IMR-90 (cell line): ENCODE measurements at regions not wholly inside any gene's neighbourhood (a gene's known extent, or its start where the extent isn't known, plus 50 kb on each side); places are given as distances from the start of the nearest gene placed in this dataset.

ENCODE experiments used
- ATAC-seq: fragments of 200-7000 bp; cut with Tn5 transposase; 2 replicates; pipeline ENCODE4 v1.9.1; 2020; ENCODE audit warnings: low read depth, mild to moderate bottlenecking, moderate library complexity
- BruUV-seq: library from RNA; stranded (reverse); fragments of 400-500 nt; replicated peaks from 2 replicates; lab custom pipeline; 2021; lab: Mats Ljungman, UMichigan
- CTCF ChIA-PET: fragments of 300-600 bp; formaldehyde crosslinking; extraction: SDS; loops from one replicate; lab custom pipeline; 2021; ENCODE audit warnings: antibody characterized with exemption; lab: Yijun Ruan, JAX
- POLR2A ChIA-PET: fragments of 300-600 bp; sonication (Branson Sonifier 250); formaldehyde crosslinking; loops from one replicate; lab custom pipeline; 2022; ENCODE audit warnings: antibody characterized with exemption; ENCODE audit not compliant: unreplicated experiment; lab: Charles Lee
- DNase-seq: peaks from one replicate; pipeline ENCODE4 v3.0.0; 2013
- H2AFZ ChIP-seq: replicated peaks from 2 replicates; pipeline ENCODE3; 2013; ENCODE audit warnings: low read length, mild to moderate bottlenecking; ENCODE audit not compliant: poor library complexity
- H2AK5ac ChIP-seq: 2 replicates; pipeline ENCODE4 v1.6.1; 2013; ENCODE audit warnings: low read depth, low read length, inconsistent platforms
- H2AK9ac ChIP-seq: replicated peaks from 2 replicates; pipeline ENCODE3; 2013; ENCODE audit warnings: mild to moderate bottlenecking, low read depth, low read length, moderate library complexity; ENCODE audit not compliant: poor library complexity
- H2BK120ac ChIP-seq: 2 replicates; pipeline ENCODE4 v1.6.1; 2013; ENCODE audit warnings: low read depth, low read length, inconsistent platforms
- H2BK15ac ChIP-seq: 3 replicates; pipeline ENCODE4 v1.6.1; 2013; ENCODE audit warnings: low read depth, low read length, inconsistent platforms
- H2BK20ac ChIP-seq: 2 replicates; pipeline ENCODE4 v1.6.1; 2013; ENCODE audit warnings: low read depth, mild to moderate bottlenecking, inconsistent platforms, low read length, moderate library complexity
- H2BK5ac ChIP-seq: 2 replicates; pipeline ENCODE4 v1.6.1; 2013; ENCODE audit warnings: mild to moderate bottlenecking, low read depth, low read length, inconsistent platforms; ENCODE audit not compliant: poor library complexity, severe bottlenecking
- H3K14ac ChIP-seq: replicated peaks from 2 replicates; pipeline ENCODE4 v1.6.1; 2013; ENCODE audit warnings: low read depth, low read length, inconsistent platforms
- H3K18ac ChIP-seq: 2 replicates; pipeline ENCODE4 v1.6.1; 2013; ENCODE audit warnings: low read depth, low read length, control low read depth
- H3K23ac ChIP-seq: 2 replicates; pipeline ENCODE4 v1.6.1; 2013; ENCODE audit warnings: low read depth, low read length, inconsistent platforms
- H3K27ac ChIP-seq: 2 replicates; pipeline ENCODE4 v1.5.1; 2013; ENCODE audit warnings: mild to moderate bottlenecking, control low read depth, low read length; ENCODE audit not compliant: insufficient read depth
- H3K27me3 ChIP-seq: 2 replicates; pipeline ENCODE4 v1.6.1; 2013; ENCODE audit warnings: low read length; ENCODE audit not compliant: control insufficient read depth, insufficient read depth
- H3K36me3 ChIP-seq: 2 replicates; pipeline ENCODE4 v1.6.1; 2013; ENCODE audit warnings: low read length, mixed read lengths; ENCODE audit not compliant: control insufficient read depth, insufficient read depth
- H3K4ac ChIP-seq: 2 replicates; pipeline ENCODE4 v1.6.1; 2013; ENCODE audit warnings: low read depth, low read length, inconsistent platforms
- H3K4me1 ChIP-seq: 2 replicates; pipeline ENCODE4 v1.6.1; 2013; ENCODE audit warnings: low read length, mixed read lengths; ENCODE audit not compliant: control insufficient read depth, insufficient read depth
- H3K4me2 ChIP-seq: 2 replicates; pipeline ENCODE4 v1.6.1; 2013; ENCODE audit warnings: low read depth, mild to moderate bottlenecking, control low read depth, low read length, moderate library complexity
- H3K4me3 ChIP-seq: 2 replicates; pipeline ENCODE4 v1.5.1; 2013; ENCODE audit warnings: low read depth, mild to moderate bottlenecking, control low read depth, low read length, moderate library complexity; ENCODE audit not compliant: insufficient read depth
- H3K56ac ChIP-seq: 2 replicates; pipeline ENCODE4 v1.6.1; 2013; ENCODE audit warnings: low read length, inconsistent platforms; ENCODE audit not compliant: insufficient read depth; ENCODE audit errors: extremely low read depth
- H3K79me1 ChIP-seq, 2 experiments: 2 replicates each; pipeline ENCODE4 v1.6.1; 2013; ENCODE audit warnings: low read length in 2 of 2, inconsistent platforms in 1 of 2, low read depth in 1 of 2
- H3K9ac ChIP-seq: 2 replicates; pipeline ENCODE4 v1.6.1; 2013; ENCODE audit warnings: low read depth, low read length, control low read depth
- H3K9me1 ChIP-seq: 2 replicates; pipeline ENCODE4 v1.6.1; 2013; ENCODE audit warnings: low read length, inconsistent platforms; ENCODE audit not compliant: insufficient read depth
- H3K9me3 ChIP-seq: 2 replicates; pipeline ENCODE4 v1.6.1; 2013; ENCODE audit warnings: low read length; ENCODE audit not compliant: control insufficient read depth, insufficient read depth
- H4K20me1 ChIP-seq: 2 replicates; pipeline ENCODE4 v1.6.1; 2013; ENCODE audit warnings: low read length, inconsistent platforms; ENCODE audit not compliant: insufficient read depth
- H4K5ac ChIP-seq: 2 replicates; pipeline ENCODE4 v1.6.1; 2013; ENCODE audit warnings: mild to moderate bottlenecking, low read depth, low read length, control low read depth
- H4K8ac ChIP-seq, 2 experiments: 2 replicates each; pipeline ENCODE4 v1.6.1; 2013; ENCODE audit warnings: low read depth in 2 of 2, low read length in 2 of 2, control low read depth in 1 of 2, inconsistent platforms in 1 of 2
- H4K91ac ChIP-seq: 2 replicates; pipeline ENCODE4 v1.6.1; 2013; ENCODE audit warnings: low read depth, low read length, inconsistent platforms; ENCODE audit not compliant: insufficient read depth
- BHLHE40 ChIP-seq: fragments of 150-350 bp; IDR thresholded peaks from 2 replicates; pipeline ENCODE4 v1.6.1; 2016; ENCODE audit warnings: mild to moderate bottlenecking, low read depth, low read length
- CEBPB ChIP-seq: IDR thresholded peaks from 2 replicates; pipeline ENCODE4 v1.6.1; 2012; ENCODE audit warnings: low read depth, low read length, improper control_type of control experiment
- CHD1 ChIP-seq: IDR thresholded peaks from 2 replicates; pipeline ENCODE4 v1.6.1; 2012; ENCODE audit warnings: low read depth, low read length, improper control_type of control experiment
- CTCF ChIP-seq: conservative IDR thresholded peaks from 2 replicates; pipeline ENCODE4 v1.5.1; 2012; ENCODE audit warnings: mild to moderate bottlenecking, low read depth, low read length, improper control_type of control experiment
- ELK1 ChIP-seq: fragments of 150-350 bp; IDR thresholded peaks from 2 replicates; pipeline ENCODE4 v1.6.1; 2016; ENCODE audit warnings: low read depth, mild to moderate bottlenecking, low read length, moderate library complexity, borderline replicate concordance
- FOS ChIP-seq: fragments of 150-350 bp; IDR thresholded peaks from 2 replicates; pipeline ENCODE4 v1.6.1; 2016; ENCODE audit warnings: low read depth, low read length
- MAFK ChIP-seq: IDR thresholded peaks from 2 replicates; pipeline ENCODE4 v1.6.1; 2012; ENCODE audit warnings: low read depth, low read length, improper control_type of control experiment
- MAZ ChIP-seq: IDR thresholded peaks from 2 replicates; pipeline ENCODE4 v1.6.1; 2012; ENCODE audit warnings: low read depth, mild to moderate bottlenecking, low read length, improper control_type of control experiment, moderate library complexity, borderline replicate concordance
- MXI1 ChIP-seq: IDR thresholded peaks from 2 replicates; pipeline ENCODE4 v1.6.1; 2012; ENCODE audit warnings: low read depth, mild to moderate bottlenecking, low read length, moderate library complexity, borderline replicate concordance
- NFE2L2 ChIP-seq: fragments of 150-350 bp; IDR thresholded peaks from 2 replicates; pipeline ENCODE4 v1.6.1; 2016; ENCODE audit warnings: low read depth, mild to moderate bottlenecking, low read length
- POLR2A ChIP-seq: IDR thresholded peaks from 2 replicates; pipeline ENCODE4 v1.6.1; 2012; ENCODE audit warnings: mild to moderate bottlenecking, low read depth, low read length
- RAD21 ChIP-seq: IDR thresholded peaks from 2 replicates; pipeline ENCODE4 v1.6.1; 2012; ENCODE audit warnings: low read length, improper control_type of control experiment
- RCOR1 ChIP-seq: IDR thresholded peaks from 2 replicates; pipeline ENCODE4 v1.6.1; 2012; ENCODE audit warnings: mild to moderate bottlenecking, low read length, improper control_type of control experiment; ENCODE audit not compliant: insufficient replicate concordance
- RFX5 ChIP-seq: IDR thresholded peaks from 2 replicates; pipeline ENCODE4 v1.8.0; 2012; ENCODE audit warnings: low read depth, mild to moderate bottlenecking, low read length, moderate library complexity
- SMC3 ChIP-seq: fragments of 150-350 bp; IDR thresholded peaks from 2 replicates; pipeline ENCODE4 v1.6.1; 2016; ENCODE audit warnings: low read depth, mild to moderate bottlenecking, antibody characterized with exemption, low read length, moderate library complexity
- USF2 ChIP-seq: fragments of 150-350 bp; IDR thresholded peaks from 2 replicates; pipeline ENCODE4 v1.6.1; 2017; ENCODE audit warnings: mild to moderate bottlenecking, antibody characterized with exemption, low read length, low read depth
- WGBS, 2 experiments: methylation state at CpG; one replicate each; pipeline versions ENCODE4 v1.1.5 to v1.1.7; 2013; ENCODE audit warnings: missing lambda C conversion rate in 2 of 2; ENCODE audit not compliant: insufficient read length in 1 of 2; ENCODE audit errors: extremely low coverage in 2 of 2; 5-methylcytosine and 5-hydroxymethylcytosine counted together
- dilution Hi-C: fragments of 300-500 bp; cut with HindIII; formaldehyde crosslinking; loops from one replicate; pipeline ENCODE4 v1.14.3; 2018; ENCODE audit warnings: low sequenced_read_pairs; ENCODE audit not compliant: unreplicated experiment
- in situ Hi-C: fragments of 300-500 bp; cut with MboI; formaldehyde crosslinking; loops from 3 replicates; pipeline ENCODE4 v1.14.3; 2019; ENCODE audit warnings: low sequenced_read_pairs, inconsistent platforms, mixed read lengths
- intact Hi-C: fragments of 100-400 bp; cut with micrococcal nuclease; formaldehyde crosslinking; loops from 2 replicates; pipeline ENCODE4 v1.10.0; 2022

- Histone ChIP-seq H3K4me1 (no peaks in the 10 kb centered on the region), H2BK15ac (no peak overlapping the region), H2AFZ (no peak overlapping the region), H3K36me3 (no peaks in the 10 kb centered on the region), H3K79me1 (no peaks in the 10 kb centered on the region), H3K23ac (no peak overlapping the region), H2BK120ac (no peak overlapping the region), H4K20me1 (no peaks in the 10 kb centered on the region), H3K14ac (no peak overlapping the region), H3K9me3 (no peaks in the 10 kb centered on the region), H4K8ac (no peak overlapping the region), H3K56ac (no peak overlapping the region), H2BK20ac (no peak overlapping the region), H4K91ac (no peak overlapping the region), H3K18ac (no peak overlapping the region), H3K9me1 (no peaks in the 10 kb centered on the region), H2BK5ac (no peak overlapping the region), H3K4me2 (no peak overlapping the region), H2AK5ac (no peak overlapping the region), H4K5ac (no peak overlapping the region), H2AK9ac (no peak overlapping the region), H3K4me3 (no peak overlapping the region), H3K27me3 (peaks cover 7% of the 10 kb centered on the region), H3K9ac (no peak overlapping the region), H3K27ac (no peak overlapping the region), H3K4ac (no peak overlapping the region)
- TF ChIP-seq FOS (no peak), RAD21 (no peak), NFE2L2 (no peak), CEBPB (no peak), BHLHE40 (no peak), POLR2A (no peak), ELK1 (no peak), MAZ (no peak), RFX5 (no peak), MXI1 (no peak), CTCF (no peak), MAFK (no peak), SMC3 (no peak), CHD1 (no peak), RCOR1 (no peak), USF2 (no peak)
- intact Hi-C loops: no loop called here
- POLR2A ChIA-PET: no interaction called here
- dilution Hi-C loops: no loop called here
- BruUV-seq: no TSS peak
- CTCF ChIA-PET: no interaction called here
- ATAC-seq: no peak
- 33% methylated on average over 1 of the region's 3 CpGs; no CpG with 5 or more reads in 1 of the 2 experiments for WGBS, 2 experiments
- in situ Hi-C loops: no loop called here
- no peak for DNase-seq
These were observed 322.9 kb upstream of the RPS23 start for GRCh38 chr5:82601077-82601476.
